GM12891 (cell line): ENCODE measurements at regions not wholly inside any gene's neighbourhood (a gene's known extent, or its start where the extent isn't known, plus 50 kb on each side); places are given as distances from the start of the nearest gene placed in this dataset.
"Not testable (repeated sequence)": the region's sequence is repeated elsewhere in the genome, so short reads cannot be mapped to it uniquely, and the experiment has no call there.

Source experiments
- DNase-seq: peaks from one replicate; pipeline ENCODE4 v3.0.0; 2011; ENCODE audit warnings: low spot score; ENCODE audit not compliant: insufficient read length
- FAIRE-seq: peaks from 2 replicates; lab custom pipeline; 2011; peaks lifted over from hg19 to GRCh38; lab: Jason Lieb, UNC
- PAX5 ChIP-seq: IDR thresholded peaks from 2 replicates; pipeline ENCODE4 v1.6.1; 2011; ENCODE audit warnings: low read length, moderate library complexity, mild to moderate bottlenecking; ENCODE audit not compliant: insufficient read depth, severe bottlenecking
- POLR2A ChIP-seq: IDR thresholded peaks from 2 replicates; pipeline ENCODE4 v1.6.1; 2011; ENCODE audit warnings: low read depth, low read length, control low read depth
- POLR2AphosphoS5 ChIP-seq: IDR thresholded peaks from 2 replicates; pipeline ENCODE4 v1.6.1; 2011; ENCODE audit warnings: low read depth, low read length, control low read depth
- POU2F2 ChIP-seq: IDR thresholded peaks from 2 replicates; pipeline ENCODE4 v1.6.1; 2011; ENCODE audit warnings: low read depth, mild to moderate bottlenecking, control low read depth, low read length, moderate library complexity
- SPI1 ChIP-seq: IDR thresholded peaks from 2 replicates; pipeline ENCODE4 v1.6.1; 2011; ENCODE audit warnings: low read depth, low read length, control low read depth
- TAF1 ChIP-seq: IDR thresholded peaks from 2 replicates; pipeline ENCODE4 v1.6.1; 2011; ENCODE audit warnings: low read depth, low read length, control low read depth

DNA sequence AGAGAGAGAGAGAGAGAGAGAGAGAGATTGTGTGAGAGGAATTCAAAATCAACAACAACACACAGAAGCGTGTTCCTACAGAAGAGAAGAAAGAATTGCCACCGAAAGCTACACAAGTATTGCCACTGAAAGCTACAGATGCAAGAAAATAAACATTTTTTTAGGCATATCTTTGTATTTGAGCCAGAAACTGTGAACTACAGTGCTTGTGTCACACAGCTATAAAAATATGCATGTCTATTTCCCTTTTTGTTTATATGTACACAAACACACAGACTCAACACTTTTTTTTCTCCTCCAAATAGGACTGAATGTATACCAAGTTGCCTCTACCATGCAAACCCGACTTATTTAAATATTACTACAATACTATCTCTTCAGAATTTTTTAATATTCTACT is 290.4 kb downstream of the SLITRK5 start:
- FAIRE-seq = no peak
- DNase-seq = no peak
- TF ChIP-seq POU2F2 (no peak), POLR2A (no peak), PAX5 (no peak), POLR2AphosphoS5 (no peak), TAF1 (no peak), SPI1 (no peak)

DNA sequence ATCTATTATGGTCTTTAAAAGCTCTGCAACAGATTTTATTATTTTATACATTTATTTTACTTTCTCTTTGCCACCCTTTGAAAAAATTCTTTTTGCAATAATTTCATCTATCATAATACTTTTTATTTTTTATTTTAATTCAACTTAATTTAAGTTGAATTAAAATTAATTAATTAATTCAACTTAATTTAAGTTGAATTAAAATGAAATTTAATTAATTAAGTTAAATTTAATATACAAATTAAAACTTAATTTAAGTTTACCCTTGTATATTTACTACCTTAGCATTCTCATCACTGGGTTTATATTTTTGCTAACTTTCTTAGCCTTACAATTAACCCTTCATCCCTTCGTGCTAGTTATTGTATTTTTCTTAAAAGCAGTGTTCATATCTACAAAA is 301.4 kb downstream of the SLITRK5 start:
- DNase-seq (no peak), FAIRE-seq (no peak)
- TF ChIP-seq POLR2AphosphoS5 (no peak), SPI1 (no peak)

- DNase-seq = no peak
- no peak for FAIRE-seq
- TF ChIP-seq SPI1 (no peak), TAF1 (no peak), POLR2A (no peak), POLR2AphosphoS5 (no peak), POU2F2 (no peak), PAX5 (no peak)
Observed at GRCh38 chr13:87975035-87975434, 303.9 kb downstream of the SLITRK5 start.

GRCh38 chr13:87976650-87977049 is 305.5 kb downstream of the SLITRK5 start:
- DNase-seq, FAIRE-seq: not testable (repeated sequence)

DNA sequence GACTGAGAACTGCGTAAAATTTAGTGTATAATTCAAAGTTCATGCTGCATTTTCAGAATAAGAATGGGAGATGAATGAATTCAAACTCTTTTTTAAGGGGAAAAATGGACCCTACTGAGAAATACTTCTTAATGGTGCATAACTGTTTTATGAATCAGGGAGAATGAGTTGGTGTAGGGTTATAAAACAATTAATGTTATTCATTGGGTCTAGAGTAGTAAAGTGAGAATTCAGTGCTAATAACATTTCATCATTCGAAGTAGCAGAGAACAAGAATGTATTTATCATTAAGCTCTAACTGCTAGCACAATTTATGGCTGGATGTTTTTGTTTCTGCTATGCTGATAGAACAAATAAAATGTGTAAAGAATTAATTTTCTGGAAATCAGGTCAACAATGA is 310.2 kb downstream of the SLITRK5 start:
- DNase-seq (no peak), FAIRE-seq (no peak)
- TF ChIP-seq SPI1 (no peak), TAF1 (no peak), PAX5 (no peak), POLR2A (no peak), POLR2AphosphoS5 (no peak), POU2F2 (no peak)

- no peak for DNase-seq
- TF ChIP-seq POLR2A (no peak), POU2F2 (no peak)
- FAIRE-seq = no peak
Observed at GRCh38 chr13:87982400-87982799, 311.2 kb downstream of the SLITRK5 start.

DNA sequence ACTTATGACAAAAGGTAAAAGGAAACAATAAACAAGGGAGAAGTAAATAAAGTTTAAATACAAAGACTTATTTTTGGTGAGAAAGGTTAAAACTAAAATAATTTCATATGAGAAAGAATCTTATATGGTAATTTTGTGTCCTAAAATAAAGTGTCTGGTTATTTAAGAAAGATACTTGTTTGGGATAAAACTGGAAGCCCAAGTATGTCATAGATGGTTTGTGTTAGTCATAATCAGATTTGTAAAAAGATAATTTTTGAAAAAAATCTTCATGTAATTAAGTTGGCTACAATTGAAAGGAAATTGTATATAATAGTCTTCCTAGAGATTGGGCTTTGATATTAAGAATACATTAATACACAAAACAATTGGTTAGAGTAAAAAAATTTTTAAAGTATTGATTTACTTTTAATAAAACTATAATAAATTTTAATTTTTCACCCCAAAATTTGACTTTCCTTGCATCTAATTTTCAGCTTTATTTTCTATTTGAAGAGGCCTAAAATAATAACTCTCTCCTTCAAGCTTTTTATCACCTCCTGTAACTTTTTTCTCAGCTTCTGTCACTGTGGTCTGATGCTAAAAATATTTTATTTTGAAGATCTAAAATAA is 315.6 kb downstream of the SLITRK5 start:
- DNase-seq = no peak
- no peak for TF ChIP-seq SPI1
- TF ChIP-seq PAX5 = no peak
- TF ChIP-seq POU2F2 = no peak
- FAIRE-seq = no peak

DNA sequence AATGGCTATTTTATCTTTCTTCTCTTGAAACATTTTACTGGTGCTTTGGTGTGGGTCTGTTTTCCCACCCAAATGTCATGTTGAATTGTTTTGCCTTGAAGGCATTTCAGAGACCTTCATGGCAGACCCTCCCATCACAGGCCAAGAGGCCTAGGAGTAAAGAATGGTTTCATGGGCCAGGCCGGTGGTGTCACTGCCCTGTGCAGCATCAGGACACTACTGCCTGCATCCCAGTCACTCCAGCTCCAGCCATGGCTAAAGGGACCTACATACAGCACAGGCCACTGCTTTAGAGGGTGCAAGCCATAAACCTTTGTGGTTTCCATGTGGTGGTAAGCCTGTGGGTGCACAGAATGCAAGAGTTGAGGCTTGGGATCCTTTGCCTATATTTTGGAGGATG is 326.9 kb downstream of the SLITRK5 start:
- TF ChIP-seq POU2F2 (no peak), POLR2AphosphoS5 (no peak), TAF1 (no peak), SPI1 (no peak), PAX5 (no peak), POLR2A (no peak)
- FAIRE-seq = no peak
- DNase-seq = no peak

DNA sequence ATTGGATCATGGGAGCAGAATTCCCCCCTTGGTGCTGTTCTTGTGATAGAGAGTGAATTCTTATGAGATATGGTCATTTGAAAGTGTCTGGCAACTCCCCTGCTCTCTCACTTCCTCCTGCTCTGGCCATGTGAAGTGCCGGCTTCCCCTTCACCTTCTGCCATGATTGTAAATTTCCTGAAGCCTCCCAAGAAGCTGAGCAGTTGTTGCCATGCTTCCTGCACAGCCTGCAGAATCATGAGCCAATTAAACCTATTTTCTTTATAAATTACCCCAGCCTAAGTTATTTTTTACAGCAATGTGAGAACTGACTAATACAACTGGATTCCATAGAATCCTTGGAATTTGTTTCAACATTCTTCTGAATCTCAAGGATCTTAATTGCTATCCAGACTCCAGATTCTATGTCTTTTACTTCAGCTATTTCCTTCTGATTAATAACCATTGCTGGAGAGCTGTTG is 328.1 kb downstream of the SLITRK5 start:
- no peak for DNase-seq

DNA sequence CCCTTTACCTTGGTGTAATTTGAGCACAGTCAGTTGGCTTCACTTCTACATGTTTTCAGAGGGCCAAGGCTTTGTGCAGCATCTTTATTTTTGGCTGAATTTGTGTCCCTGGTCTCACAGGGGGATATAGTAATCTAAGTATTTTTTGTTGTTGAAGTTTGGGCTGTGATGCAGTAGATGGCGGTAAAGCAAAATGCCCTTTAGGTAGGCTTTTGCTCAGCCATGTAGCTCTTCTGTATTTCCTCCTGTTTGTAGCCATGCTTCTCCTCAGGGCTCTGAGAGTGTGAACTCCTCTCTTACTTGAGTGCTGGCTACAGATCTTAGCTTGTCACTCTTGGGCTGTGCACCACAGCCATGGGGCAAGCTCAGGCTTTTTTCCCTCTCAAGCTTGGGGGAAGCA is 328.6 kb downstream of the SLITRK5 start:
- DNase-seq (no peak), FAIRE-seq (no peak)
- TF ChIP-seq POU2F2 (no peak), POLR2A (no peak), PAX5 (no peak)

More for the DNA sequence above, 328.1 kb downstream of the SLITRK5 start:
- FAIRE-seq = no peak
- TF ChIP-seq PAX5 = no peak
- no peak for TF ChIP-seq TAF1
- TF ChIP-seq SPI1 = peak; percentile 62

DNA sequence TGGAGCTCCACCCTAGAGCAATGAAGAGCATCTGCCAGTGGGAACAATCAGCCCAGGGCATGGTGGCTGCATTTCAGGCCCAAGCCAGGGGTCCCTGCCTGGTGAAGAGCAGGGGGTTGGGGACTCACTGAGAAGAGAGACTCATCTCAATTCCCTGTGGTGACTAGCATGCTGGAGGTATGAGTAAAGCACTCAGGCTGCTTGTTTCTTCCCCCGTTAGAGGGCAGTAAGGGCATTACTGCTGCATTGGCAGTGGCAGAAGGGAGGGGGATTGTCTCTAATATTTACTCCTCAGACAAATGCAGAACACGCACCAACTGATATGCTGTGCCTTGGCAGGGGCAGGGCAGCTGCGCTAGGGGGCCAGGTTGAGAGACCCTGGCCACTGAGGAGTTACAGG is 329.1 kb downstream of the SLITRK5 start:
- no peak for FAIRE-seq
- TF ChIP-seq PAX5 = no peak
- no peak for TF ChIP-seq POU2F2
- no peak for TF ChIP-seq TAF1
- TF ChIP-seq POLR2A = no peak
- TF ChIP-seq SPI1 = no peak
- no peak for TF ChIP-seq POLR2AphosphoS5
- DNase-seq = no peak
